Endothelial cell of umbilical vein (primary cell): ENCODE measurements at regions not wholly inside any gene's neighbourhood (a gene's known extent, or its start where the extent isn't known, plus 50 kb on each side); places are given as distances from the start of the nearest gene placed in this dataset.

Experiments used
- BruUV-seq: library from RNA; stranded (reverse); fragments of 400-500 nt; replicated peaks from 2 replicates; lab custom pipeline; 2021; lab: Mats Ljungman, UMichigan
- CTCF ChIA-PET: fragments of 300-600, 350-600 bp; sonication (Branson Sonifier 250); formaldehyde crosslinking; loops from one replicate; lab custom pipeline; 2021; ENCODE audit warnings: antibody characterized with exemption, inconsistent platforms; lab: Charles Lee
- POLR2A ChIA-PET: fragments of 300-600, 350-600 bp; sonication (Branson Sonifier 250); formaldehyde crosslinking; loops from one replicate; lab custom pipeline; 2021; ENCODE audit warnings: antibody characterized with exemption, inconsistent platforms; lab: Charles Lee
- DNase-seq: peaks from one replicate; pipeline ENCODE4 v3.0.0-alpha.2; 2011; ENCODE audit warnings: low read depth, low spot score
- FAIRE-seq: peaks from 2 replicates; lab custom pipeline; 2011; peaks lifted over from hg19 to GRCh38; lab: Jason Lieb, UNC
- H2AFZ ChIP-seq: 2 replicates; pipeline ENCODE4 v1.6.0; 2012; ENCODE audit warnings: low read depth, low read length, control low read depth, inconsistent platforms
- H3K27ac ChIP-seq: 2 replicates; pipeline ENCODE4 v1.5.1; 2011; ENCODE audit warnings: low read depth, mild to moderate bottlenecking, control low read depth, low read length, moderate library complexity; ENCODE audit not compliant: insufficient read depth
- H3K27me3 ChIP-seq, 2 experiments: 2 replicates each; pipeline versions ENCODE4 v1.6.0 to v1.6.1; 2011; ENCODE audit warnings: low read length in 2 of 2, mixed read lengths in 1 of 2; ENCODE audit not compliant: control insufficient read depth in 2 of 2, insufficient read depth in 2 of 2
- H3K36me3 ChIP-seq, 2 experiments: 2 replicates in 1 of 2; 3 replicates in 1 of 2; pipeline ENCODE4 v1.5.1; 2011; ENCODE audit warnings: low read length in 2 of 2, mild to moderate bottlenecking in 1 of 2, moderate library complexity in 1 of 2; ENCODE audit not compliant: control insufficient read depth in 2 of 2, insufficient read depth in 2 of 2; ENCODE audit errors: extremely low read depth in 1 of 2
- H3K4me1 ChIP-seq: 3 replicates; pipeline ENCODE4 v1.5.1; 2011; ENCODE audit warnings: mild to moderate bottlenecking, low read length; ENCODE audit not compliant: control insufficient read depth, insufficient read depth; ENCODE audit errors: extremely low read depth
- H3K4me2 ChIP-seq: 2 replicates; pipeline ENCODE4 v1.6.1; 2011; ENCODE audit warnings: low read length, control low read depth, mixed read lengths; ENCODE audit not compliant: insufficient read depth
- H3K4me3 ChIP-seq, 3 experiments: fragments of 200-600 bp in 1 of 3; sonication (generic), shearing (Covaris generic) in 1 of 3; replicated peaks in 1 of 3; 2 replicates each; pipeline ENCODE4 v1.5.1; 2011 to 2016; ENCODE audit warnings: control low read depth in 3 of 3, low read length in 3 of 3, mild to moderate bottlenecking in 2 of 3, inconsistent platforms in 1 of 3, low read depth in 1 of 3, moderate library complexity in 1 of 3; ENCODE audit not compliant: insufficient read depth in 1 of 3
- H3K79me2 ChIP-seq: 2 replicates; pipeline ENCODE4 v1.6.0; 2012; ENCODE audit warnings: low read length, inconsistent platforms; ENCODE audit not compliant: control insufficient read depth, insufficient read depth
- H3K9ac ChIP-seq: replicated peaks from 2 replicates; pipeline ENCODE3; 2011; ENCODE audit warnings: low read length, control low read depth; ENCODE audit not compliant: insufficient read depth; ENCODE audit errors: extremely low read depth
- H3K9me1 ChIP-seq: replicated peaks from 3 replicates; pipeline ENCODE4 v1.6.0; 2011; ENCODE audit warnings: mild to moderate bottlenecking, low read length; ENCODE audit not compliant: control insufficient read depth, insufficient read depth; ENCODE audit errors: extremely low read depth
- H3K9me3 ChIP-seq: replicated peaks from 2 replicates; pipeline ENCODE4 v1.5.1; 2012; ENCODE audit warnings: low read length, inconsistent platforms; ENCODE audit not compliant: control insufficient read depth, insufficient read depth
- H4K20me1 ChIP-seq: replicated peaks from 2 replicates; pipeline ENCODE3; 2011; ENCODE audit warnings: mild to moderate bottlenecking, low read length; ENCODE audit not compliant: control insufficient read depth, insufficient read depth; ENCODE audit errors: extremely low read depth
- CTCF ChIP-seq, 2 donors: IDR thresholded peaks; 1 replicate in 1 of 2; 2 replicates in 1 of 2; pipeline ENCODE4 v1.5.1; 2011; ENCODE audit warnings: low read length in 2 of 2, mild to moderate bottlenecking in 2 of 2, moderate library complexity in 2 of 2, control low read depth in 1 of 2, inconsistent platforms in 1 of 2, low read depth in 1 of 2; ENCODE audit not compliant: insufficient read depth in 1 of 2; ENCODE audit errors: extremely low read depth in 1 of 2
- EZH2 ChIP-seq: IDR thresholded peaks from 2 replicates; pipeline ENCODE4 v1.6.1; 2012; ENCODE audit warnings: borderline replicate concordance, low read depth, mild to moderate bottlenecking, moderate library complexity, low read length, inconsistent platforms; ENCODE audit not compliant: severe bottlenecking
- FOS ChIP-seq: IDR thresholded peaks from 2 replicates; pipeline ENCODE4 v1.6.1; 2011; ENCODE audit warnings: mild to moderate bottlenecking, low read length, moderate library complexity, borderline replicate concordance; ENCODE audit not compliant: insufficient read depth
- GATA2 ChIP-seq: IDR thresholded peaks from 2 replicates; pipeline ENCODE4 v1.7.0; 2011; ENCODE audit warnings: low read depth, mild to moderate bottlenecking, moderate library complexity, mixed read lengths, low read length; ENCODE audit not compliant: insufficient read length, insufficient read depth
- JUN ChIP-seq: IDR thresholded peaks from 2 replicates; pipeline ENCODE4 v1.6.1; 2011; ENCODE audit warnings: borderline replicate concordance, low read depth; ENCODE audit not compliant: insufficient read length, insufficient read depth
- MAX ChIP-seq: IDR thresholded peaks from 2 replicates; pipeline ENCODE4 v1.6.1; 2011; ENCODE audit not compliant: insufficient read depth, insufficient read length
- MYC ChIP-seq: IDR thresholded peaks from one replicate; pipeline ENCODE4 v1.6.1; 2011; ENCODE audit warnings: mild to moderate bottlenecking, low read depth, low read length
- POLR2A ChIP-seq: IDR thresholded peaks from 2 replicates; pipeline ENCODE4 v1.6.1; 2012; ENCODE audit warnings: low read depth, mild to moderate bottlenecking, control low read depth, low read length
- POLR2AphosphoS5 ChIP-seq: IDR thresholded peaks from 2 replicates; pipeline ENCODE4 v1.6.1; 2012; ENCODE audit warnings: low read depth, mild to moderate bottlenecking, control low read depth, low read length, moderate library complexity; ENCODE audit not compliant: insufficient read depth
- dilution Hi-C: fragments of 300-500 bp; cut with MboI; formaldehyde crosslinking; loops from one replicate; pipeline ENCODE4 v1.15.0; 2019; ENCODE audit warnings: low sequenced_read_pairs; ENCODE audit not compliant: extremely low pct_ligation_motif_present
- intact Hi-C: fragments of 100-400 bp; cut with micrococcal nuclease; formaldehyde crosslinking; loops from one replicate; pipeline ENCODE4 v1.10.0; 2022

GRCh38 chr13:90680826-90681225 is 666.7 kb upstream of the MIR17HG start:
- Histone ChIP-seq H3K4me2 (no peak overlapping the region), H3K4me1 (no peaks in the 10 kb centered on the region), H3K9ac (no peak overlapping the region), H4K20me1 (no peaks in the 10 kb centered on the region), H3K9me3 (no peaks in the 10 kb centered on the region), H3K79me2 (no peaks in the 10 kb centered on the region), H3K9me1 (no peaks in the 10 kb centered on the region), H3K36me3 (no peaks in the 10 kb centered on the region), H3K27ac (no peak overlapping the region), H3K27me3 (no peaks in the 10 kb centered on the region), H2AFZ (no peak overlapping the region), H3K4me3 (no peak overlapping the region)
- POLR2A ChIA-PET: no interaction called here
- CTCF ChIA-PET: no interaction called here
- no TSS peak for BruUV-seq
- no peak for TF ChIP-seq CTCF (IDR thresholded peaks at IDR 0.05; ENCODE audit: extremely low read depth in 1 of 2, insufficient read depth in 1 of 2, low read depth in 1 of 2, low read length in 2 of 2)
- TF ChIP-seq POLR2AphosphoS5: no peak
- intact Hi-C loops (no loop called here), dilution Hi-C loops (no loop called here)
- DNase-seq: no peak
- FAIRE-seq: no peak

GRCh38 chr13:90683711-90684131 is 663.8 kb upstream of the MIR17HG start:
- Histone ChIP-seq H3K9ac (no peak overlapping the region), H3K9me1 (no peaks in the 10 kb centered on the region), H2AFZ (no peak overlapping the region), H3K27ac (no peak overlapping the region), H3K79me2 (no peaks in the 10 kb centered on the region), H4K20me1 (no peaks in the 10 kb centered on the region), H3K27me3 (no peaks in the 10 kb centered on the region), H3K4me1 (no peaks in the 10 kb centered on the region), H3K4me3 (no peak overlapping the region), H3K36me3 (no peaks in the 10 kb centered on the region), H3K9me3 (no peaks in the 10 kb centered on the region), H3K4me2 (no peak overlapping the region)
- FAIRE-seq: no peak
- DNase-seq: no peak
- dilution Hi-C loops: no loop called here
- intact Hi-C loops: no loop called here
- CTCF ChIA-PET: no interaction called here
- no TSS peak for BruUV-seq
- TF ChIP-seq MYC (no peak), POLR2A (no peak), EZH2 (no peak), JUN (no peak), FOS (no peak), MAX (no peak), GATA2 (no peak), CTCF (IDR thresholded peaks at IDR 0.05; ENCODE audit: extremely low read depth in 1 of 2, insufficient read depth in 1 of 2, low read depth in 1 of 2, low read length in 2 of 2) (no peak), POLR2AphosphoS5 (no peak)
- POLR2A ChIA-PET: no interaction called here
